CD4-positive, alpha-beta memory T cell (primary cell): ENCODE measurements at regions not wholly inside any gene's neighbourhood (a gene's known extent, or its start where the extent isn't known, plus 50 kb on each side); places are given as distances from the start of the nearest gene placed in this dataset.

Experiments
- CTCF ChIA-PET: fragments of 350-600 bp; sonication (Branson Sonifier 250); formaldehyde crosslinking; loops from one replicate; lab custom pipeline; 2021; ENCODE audit warnings: inconsistent platforms; ENCODE audit not compliant: partially characterized antibody; lab: Charles Lee
- POLR2A ChIA-PET: fragments of 350-600 bp; sonication (Branson Sonifier 250); formaldehyde crosslinking; loops from one replicate; lab custom pipeline; 2021; ENCODE audit not compliant: partially characterized antibody; lab: Charles Lee
- DNase-seq, 5 donors: peaks; one replicate each; pipeline versions ENCODE4 v3.0.0 to v3.0.0-alpha.2; 2020 to 2022; ENCODE audit warnings: mixed read lengths in 1 of 5
- H3K27ac ChIP-seq: one replicate; pipeline ENCODE4 v1.7.0; 2013; ENCODE audit warnings: low read depth, low read length
- H3K27me3 ChIP-seq: 2 replicates; pipeline ENCODE4 v1.7.0; 2013; ENCODE audit warnings: mild to moderate bottlenecking, low read length, moderate library complexity; ENCODE audit not compliant: insufficient read depth
- H3K36me3 ChIP-seq: 2 replicates; pipeline ENCODE4 v1.7.0; 2013; ENCODE audit warnings: mild to moderate bottlenecking, low read length, moderate library complexity; ENCODE audit not compliant: insufficient read depth
- H3K4me1 ChIP-seq: 2 replicates; pipeline ENCODE4 v1.7.0; 2013; ENCODE audit warnings: mild to moderate bottlenecking, low read length, moderate library complexity; ENCODE audit not compliant: insufficient read depth
- H3K4me3 ChIP-seq, 2 donors: one replicate each; pipeline ENCODE4 v1.7.0; 2013; ENCODE audit warnings: low read length in 2 of 2, mild to moderate bottlenecking in 1 of 2
- H3K9me3 ChIP-seq, 2 donors: one replicate each; pipeline ENCODE4 v1.7.0; 2013; ENCODE audit warnings: low read length in 2 of 2, control low read depth in 1 of 2; ENCODE audit not compliant: control insufficient read depth in 1 of 2
- H3K27ac Mint-ChIP-seq, 7 donors: one replicate each; pipeline ENCODE4 v1.8.0; 2020 to 2021; ENCODE audit warnings: mixed read lengths in 7 of 7, mild to moderate bottlenecking in 6 of 7, inconsistent platforms in 3 of 7, moderate library complexity in 3 of 7
- H3K27me3 Mint-ChIP-seq, 2 donors: one replicate each; pipeline ENCODE4 v1.8.0; 2020 to 2021; ENCODE audit warnings: mixed read lengths in 2 of 2
- H3K36me3 Mint-ChIP-seq, 2 donors: one replicate each; pipeline ENCODE4 v1.8.0; 2020 to 2021; ENCODE audit warnings: mixed read lengths in 2 of 2, inconsistent platforms in 1 of 2, mild to moderate bottlenecking in 1 of 2
- H3K4me1 Mint-ChIP-seq, 4 donors: one replicate each; pipeline ENCODE4 v1.8.0; 2020 to 2021; ENCODE audit warnings: mixed read lengths in 4 of 4, mild to moderate bottlenecking in 1 of 4
- H3K4me3 Mint-ChIP-seq, 8 donors: one replicate each; pipeline ENCODE4 v1.8.0; 2020 to 2021; ENCODE audit warnings: mixed read lengths in 8 of 8, mild to moderate bottlenecking in 7 of 8, moderate library complexity in 6 of 8, inconsistent platforms in 3 of 8
- H3K9me3 Mint-ChIP-seq, 8 donors: one replicate each; pipeline ENCODE4 v1.8.0; 2020 to 2021; ENCODE audit warnings: mixed read lengths in 8 of 8, mild to moderate bottlenecking in 5 of 8, inconsistent platforms in 3 of 8, moderate library complexity in 1 of 8
- intact Hi-C: fragments of 100-400 bp; cut with micrococcal nuclease; formaldehyde crosslinking; loops from one replicate; pipeline ENCODE4 v1.15.1; 2023

GRCh38 chr2:146532009-146532408, 1312.8 kb upstream of the ACVR2A start:
- H3K9me3 ChIP-seq: no peaks in the 10 kb centered on the region
- no peak overlapping the region for H3K4me3 Mint-ChIP-seq
- peaks cover 0 to 5% (median 0%) of the 10 kb centered on the region in 8 donors for H3K9me3 Mint-ChIP-seq
- no peak overlapping the region for H3K4me3 ChIP-seq
- H3K27me3 ChIP-seq: no peaks in the 10 kb centered on the region
- ChIA-PET CTCF (no interaction called here), POLR2A (no interaction called here)
- H3K27ac ChIP-seq: no peak overlapping the region
- no peaks in the 10 kb centered on the region for H3K36me3 Mint-ChIP-seq
- DNase-seq: no peak
- no peak overlapping the region for H3K27ac Mint-ChIP-seq
- no peaks in the 10 kb centered on the region for H3K4me1 Mint-ChIP-seq
- H3K27me3 Mint-ChIP-seq: no peaks in the 10 kb centered on the region
- intact Hi-C loops: no loop called here
- H3K4me1 ChIP-seq: no peaks in the 10 kb centered on the region
- H3K36me3 ChIP-seq: no peaks in the 10 kb centered on the region

- DNase-seq: no peak
- Histone ChIP-seq H3K4me1 (no peaks in the 10 kb centered on the region), H3K27ac (no peak overlapping the region), H3K4me3 (no peak overlapping the region), H3K27me3 (no peaks in the 10 kb centered on the region), H3K36me3 (no peaks in the 10 kb centered on the region), H3K9me3 (no peaks in the 10 kb centered on the region)
- Mint-ChIP-seq H3K4me3 (no peak overlapping the region), H3K4me1 (no peaks in the 10 kb centered on the region), H3K36me3 (no peaks in the 10 kb centered on the region), H3K27me3 (no peaks in the 10 kb centered on the region), H3K9me3 (peaks cover 0 to 5% (median 0%) of the 10 kb centered on the region in 8 donors), H3K27ac (no peak overlapping the region)
- CTCF ChIA-PET: interaction anchor here (0.9 kb wide), 1 partner anchor 10 kb away, joined by 3 read pairs; no protein-coding TSS in a partner anchor
- POLR2A ChIA-PET: no interaction called here
- intact Hi-C loops: no loop called here
Observed at GRCh38 chr2:146530886-146531285, 1313.9 kb upstream of the ACVR2A start.

- Mint-ChIP-seq H3K27ac (no peak overlapping the region), H3K4me3 (no peak overlapping the region), H3K4me1 (no peaks in the 10 kb centered on the region), H3K36me3 (no peaks in the 10 kb centered on the region), H3K27me3 (no peaks in the 10 kb centered on the region), H3K9me3 (peaks cover 0 to 2% (median 0%) of the 10 kb centered on the region in 8 donors)
- no peaks in the 10 kb centered on the region for H3K36me3 ChIP-seq
- no peak overlapping the region for H3K4me3 ChIP-seq
- intact Hi-C loops: no loop called here
- no peaks in the 10 kb centered on the region for H3K9me3 ChIP-seq
- CTCF ChIA-PET: no interaction called here
- H3K4me1 ChIP-seq: no peaks in the 10 kb centered on the region
- H3K27me3 ChIP-seq: no peaks in the 10 kb centered on the region
- no peak overlapping the region for H3K27ac ChIP-seq
- POLR2A ChIA-PET: no interaction called here
- DNase-seq: no peak
Observed at GRCh38 chr2:146527166-146527565, 1317.7 kb upstream of the ACVR2A start.

GRCh38 chr2:146523196-146523595, 1321.6 kb upstream of the ACVR2A start:
- Histone ChIP-seq H3K27me3 (no peaks in the 10 kb centered on the region), H3K4me3 (no peak overlapping the region), H3K36me3 (no peaks in the 10 kb centered on the region), H3K9me3 (no peaks in the 10 kb centered on the region), H3K4me1 (no peaks in the 10 kb centered on the region), H3K27ac (no peak overlapping the region)
- POLR2A ChIA-PET: no interaction called here
- no peaks in the 10 kb centered on the region for H3K36me3 Mint-ChIP-seq
- H3K4me1 Mint-ChIP-seq: no peaks in the 10 kb centered on the region
- CTCF ChIA-PET: no interaction called here
- peaks cover 0 to 2% (median 0%) of the 10 kb centered on the region in 8 donors for H3K9me3 Mint-ChIP-seq
- no peak overlapping the region for H3K27ac Mint-ChIP-seq
- DNase-seq: no peak
- no peak overlapping the region for H3K4me3 Mint-ChIP-seq
- H3K27me3 Mint-ChIP-seq: no peaks in the 10 kb centered on the region
- intact Hi-C loops: no loop called here

GRCh38 chr2:146506851-146507250, 1338.0 kb upstream of the ACVR2A start:
- Mint-ChIP-seq H3K27ac (no peak overlapping the region), H3K9me3 (no peaks in the 10 kb centered on the region), H3K4me1 (no peaks in the 10 kb centered on the region), H3K36me3 (no peaks in the 10 kb centered on the region), H3K27me3 (no peaks in the 10 kb centered on the region), H3K4me3 (no peak overlapping the region)
- Histone ChIP-seq H3K4me3 (no peak overlapping the region), H3K4me1 (no peaks in the 10 kb centered on the region), H3K36me3 (no peaks in the 10 kb centered on the region), H3K9me3 (no peaks in the 10 kb centered on the region), H3K27me3 (no peaks in the 10 kb centered on the region), H3K27ac (no peak overlapping the region)
- POLR2A ChIA-PET: no interaction called here
- intact Hi-C loops: no loop called here
- no peak for DNase-seq
- CTCF ChIA-PET: no interaction called here

- Histone ChIP-seq H3K36me3 (no peaks in the 10 kb centered on the region), H3K4me3 (no peak overlapping the region), H3K4me1 (no peaks in the 10 kb centered on the region), H3K27ac (no peak overlapping the region), H3K9me3 (no peaks in the 10 kb centered on the region), H3K27me3 (no peaks in the 10 kb centered on the region)
- no peak overlapping the region for H3K27ac Mint-ChIP-seq
- ChIA-PET POLR2A (no interaction called here), CTCF (no interaction called here)
- H3K27me3 Mint-ChIP-seq: no peaks in the 10 kb centered on the region
- no peaks in the 10 kb centered on the region for H3K36me3 Mint-ChIP-seq
- no peaks in the 10 kb centered on the region for H3K9me3 Mint-ChIP-seq
- no peak overlapping the region for H3K4me3 Mint-ChIP-seq
- no peak for DNase-seq
- intact Hi-C loops: no loop called here
- H3K4me1 Mint-ChIP-seq: no peaks in the 10 kb centered on the region
Observed at GRCh38 chr2:146503366-146503765, 1341.5 kb upstream of the ACVR2A start.

- Mint-ChIP-seq H3K27me3 (no peaks in the 10 kb centered on the region), H3K9me3 (peaks cover 0 to 7% (median 4%) of the 10 kb centered on the region in 8 donors), H3K36me3 (no peaks in the 10 kb centered on the region), H3K27ac (no peak overlapping the region), H3K4me3 (no peak overlapping the region), H3K4me1 (no peaks in the 10 kb centered on the region)
- no peak for DNase-seq
- Histone ChIP-seq H3K27ac (no peak overlapping the region), H3K4me3 (no peak overlapping the region), H3K9me3 (no peaks in the 10 kb centered on the region), H3K4me1 (no peaks in the 10 kb centered on the region), H3K36me3 (no peaks in the 10 kb centered on the region), H3K27me3 (no peaks in the 10 kb centered on the region)
- ChIA-PET POLR2A (no interaction called here), CTCF (no interaction called here)
- intact Hi-C loops: no loop called here
Observed at GRCh38 chr2:146496248-146496647, 1348.6 kb upstream of the ACVR2A start.

GRCh38 chr2:146489386-146489785, 1355.4 kb upstream of the ACVR2A start:
- CTCF ChIA-PET: no interaction called here
- no peaks in the 10 kb centered on the region for H3K36me3 Mint-ChIP-seq
- H3K9me3 Mint-ChIP-seq: peaks cover 0 to 9% (median 2%) of the 10 kb centered on the region in 8 donors
- H3K27me3 Mint-ChIP-seq: no peaks in the 10 kb centered on the region
- Histone ChIP-seq H3K36me3 (no peaks in the 10 kb centered on the region), H3K4me3 (no peak overlapping the region), H3K27ac (no peak overlapping the region), H3K9me3 (no peaks in the 10 kb centered on the region), H3K4me1 (no peaks in the 10 kb centered on the region), H3K27me3 (no peaks in the 10 kb centered on the region)
- H3K4me3 Mint-ChIP-seq: no peak overlapping the region
- POLR2A ChIA-PET: no interaction called here
- no peak for DNase-seq
- intact Hi-C loops: no loop called here
- no peaks in the 10 kb centered on the region for H3K4me1 Mint-ChIP-seq
- H3K27ac Mint-ChIP-seq: no peak overlapping the region
